ENCODE measurements at regions not wholly inside any gene's neighbourhood (a gene's known extent, or its start where the extent isn't known, plus 50 kb on each side); places are given as distances from the start of the nearest gene placed in this dataset.

GRCh38 chr3:59442046-59442445 is 392.2 kb upstream of the CFAP20DC start:
- DNase-seq = no peak

- no peak for DNase-seq
Measured at GRCh38 chr3:59440285-59441028, 390.6 kb upstream of the CFAP20DC start.

DNA sequence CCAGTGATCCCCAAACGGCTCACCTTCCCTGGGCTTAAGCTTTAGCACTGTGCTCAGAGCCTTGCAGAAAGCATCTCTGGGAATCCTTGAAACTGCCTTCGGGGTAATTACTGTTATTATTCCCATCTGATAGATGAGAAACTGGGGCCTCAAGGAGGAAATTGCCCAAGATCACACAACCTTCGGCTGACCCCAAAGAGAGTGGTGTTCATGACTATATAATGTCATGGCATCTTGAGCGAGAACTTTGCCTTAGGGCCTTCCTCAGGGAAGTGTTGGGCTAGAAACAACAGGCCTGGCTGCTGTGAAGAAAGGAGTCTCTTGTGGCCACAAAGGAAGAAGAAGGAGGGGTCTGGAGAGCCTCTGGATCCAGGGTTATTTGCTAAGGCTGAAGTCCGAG is 388.7 kb upstream of the CFAP20DC start:
- DNase-seq = no peak

DNA sequence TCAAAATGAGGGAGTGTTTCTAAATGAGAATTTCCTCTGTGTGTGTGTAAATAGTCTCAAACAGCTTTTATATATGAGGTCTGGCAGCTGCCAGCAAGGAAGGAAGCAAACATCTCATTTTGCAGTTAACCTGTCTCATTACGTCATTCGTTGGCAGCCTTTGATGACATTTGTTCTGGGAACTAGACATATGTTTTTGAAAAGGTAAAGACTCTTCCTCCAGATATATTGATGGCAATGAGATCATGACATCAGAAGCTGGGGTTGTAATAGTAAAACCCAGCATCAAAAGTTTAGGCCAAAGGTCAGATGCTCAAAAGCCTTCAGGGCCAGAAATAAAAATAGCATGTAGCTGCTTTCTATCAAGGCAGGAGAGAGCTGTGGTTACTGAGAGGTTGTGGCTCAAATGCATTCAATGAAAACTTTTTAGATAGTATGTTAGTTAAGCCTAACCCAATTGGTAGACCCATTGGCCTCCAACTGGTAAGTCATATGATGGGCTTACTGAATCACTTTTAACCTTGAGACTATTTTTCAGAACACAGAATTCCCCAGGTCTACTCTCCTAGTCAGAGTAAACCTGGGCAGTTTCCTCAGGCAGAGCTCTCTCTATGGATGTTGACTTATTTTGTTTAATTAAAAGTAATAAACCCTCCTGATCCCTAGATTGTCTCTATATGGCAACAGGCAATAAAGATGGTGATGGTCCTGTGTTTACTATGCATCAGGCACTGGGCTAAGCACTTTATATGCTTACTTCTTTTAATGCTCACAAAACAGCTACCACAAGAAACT is 386.5 kb upstream of the CFAP20DC start:
- no peak for DNase-seq

DNA sequence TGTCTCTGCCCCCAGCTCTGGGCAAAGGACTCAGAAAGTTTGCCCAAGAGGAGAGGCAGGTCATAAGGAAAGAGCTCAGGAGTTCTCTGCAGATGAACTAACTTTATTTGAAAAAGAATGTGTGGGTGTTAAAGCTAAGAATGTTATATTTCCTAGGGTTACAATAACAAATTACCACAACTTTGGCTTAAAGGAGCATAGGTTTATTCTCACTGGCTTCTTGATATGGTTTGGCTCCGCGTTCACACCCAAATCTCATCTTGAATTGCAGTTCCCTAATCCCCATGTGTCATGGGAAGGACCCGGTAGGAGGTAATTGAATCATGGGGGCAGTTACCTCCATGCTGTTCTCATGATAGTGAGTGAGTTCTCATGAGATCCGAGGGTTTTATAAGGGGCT is 383.7 kb upstream of the CFAP20DC start:
- DNase-seq = no peak

DNA sequence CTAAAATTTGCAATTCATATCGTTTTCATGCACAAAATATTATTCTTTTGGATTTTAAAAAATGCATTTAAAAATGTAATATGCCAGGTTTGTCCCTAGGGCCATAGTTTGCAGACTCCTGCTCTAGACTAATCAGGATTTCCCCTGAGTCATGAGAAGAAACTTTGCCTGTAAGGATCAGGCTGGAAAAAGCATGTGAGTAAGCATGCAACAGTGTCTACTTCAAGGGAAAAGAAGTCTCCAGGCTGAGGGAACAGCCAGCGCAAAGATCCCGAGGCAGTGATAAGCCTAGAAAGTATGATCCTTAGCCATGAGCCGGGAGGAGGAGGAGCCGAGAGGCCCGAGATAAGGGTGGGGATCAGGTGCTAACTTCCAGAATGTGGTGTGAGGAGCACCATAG is 382.8 kb upstream of the CFAP20DC start:
- DNase-seq = no peak

GRCh38 chr3:59430341-59430740 is 380.5 kb upstream of the CFAP20DC start:
- no peak for DNase-seq

DNA sequence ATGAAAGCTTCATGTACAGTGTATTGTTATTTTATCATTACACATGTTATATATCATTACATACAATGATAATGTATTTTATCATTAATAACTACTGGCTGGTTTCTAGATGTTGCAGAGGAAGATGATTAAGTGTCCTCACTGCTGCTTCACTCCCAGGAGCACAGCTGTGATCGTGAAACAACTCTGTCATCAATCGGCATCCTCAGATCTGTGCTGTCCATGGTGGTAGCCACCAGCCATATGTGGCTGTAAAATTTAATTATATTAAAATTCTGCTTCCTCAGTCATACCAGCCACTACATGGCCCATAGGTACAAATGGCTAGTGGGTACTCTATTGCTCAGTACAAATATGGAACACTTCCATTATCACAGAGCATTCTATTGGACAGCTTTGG is 379.4 kb upstream of the CFAP20DC start:
- no peak for DNase-seq

DNA sequence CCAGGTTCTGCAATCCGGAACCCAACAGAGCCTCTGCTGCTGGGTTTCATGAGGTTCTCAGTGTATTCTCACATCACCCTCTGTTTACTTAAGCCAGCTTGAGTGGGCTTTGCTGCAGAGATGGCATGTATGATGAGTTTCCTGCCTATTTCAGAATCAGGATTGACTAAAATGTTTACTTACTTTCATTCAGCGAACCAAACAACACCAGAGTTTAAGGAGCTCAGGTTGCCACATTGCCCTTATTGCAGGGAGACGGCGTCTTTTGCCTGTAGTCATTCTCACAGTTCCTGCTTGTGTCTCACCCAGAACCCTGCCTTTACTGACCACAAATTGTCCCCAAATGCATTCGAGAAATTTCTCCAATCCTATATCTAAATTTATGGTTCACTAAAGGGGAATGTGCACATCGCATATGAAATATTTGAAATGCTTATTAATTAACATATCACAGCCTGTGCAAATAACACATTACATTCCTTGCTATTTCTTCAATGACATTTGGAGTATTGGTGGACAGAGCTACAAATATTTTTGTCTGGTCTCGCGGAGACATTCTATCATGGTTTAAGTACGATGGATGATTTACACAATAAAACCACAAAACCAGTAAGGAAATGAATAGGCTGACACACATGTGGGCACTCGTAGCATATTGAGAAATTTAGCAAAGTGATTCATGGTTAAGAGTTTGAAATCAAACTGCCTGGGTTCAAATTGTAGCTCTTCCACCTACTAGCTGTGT is 377.2 kb upstream of the CFAP20DC start:
- no peak for DNase-seq

DNA sequence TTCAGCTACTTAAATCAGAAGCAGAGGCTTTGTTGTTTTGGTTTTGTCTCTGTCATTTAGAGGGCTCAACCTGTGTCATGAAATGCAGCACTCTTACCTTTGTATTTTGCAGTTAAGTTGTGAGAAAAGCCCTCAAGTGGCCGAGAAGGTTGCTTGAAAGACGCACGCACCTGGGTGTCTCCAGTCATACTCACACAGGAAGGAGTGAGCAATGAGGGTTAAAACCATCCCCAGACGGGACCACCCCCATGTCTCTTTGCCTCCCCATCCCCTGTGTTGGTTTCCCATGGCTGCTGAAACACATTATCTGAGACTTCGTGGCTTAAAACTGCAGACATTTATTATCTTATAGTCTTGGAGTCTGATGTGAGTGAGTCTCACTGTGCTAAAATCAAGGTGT is 376.1 kb upstream of the CFAP20DC start:
- DNase-seq = no peak

DNA sequence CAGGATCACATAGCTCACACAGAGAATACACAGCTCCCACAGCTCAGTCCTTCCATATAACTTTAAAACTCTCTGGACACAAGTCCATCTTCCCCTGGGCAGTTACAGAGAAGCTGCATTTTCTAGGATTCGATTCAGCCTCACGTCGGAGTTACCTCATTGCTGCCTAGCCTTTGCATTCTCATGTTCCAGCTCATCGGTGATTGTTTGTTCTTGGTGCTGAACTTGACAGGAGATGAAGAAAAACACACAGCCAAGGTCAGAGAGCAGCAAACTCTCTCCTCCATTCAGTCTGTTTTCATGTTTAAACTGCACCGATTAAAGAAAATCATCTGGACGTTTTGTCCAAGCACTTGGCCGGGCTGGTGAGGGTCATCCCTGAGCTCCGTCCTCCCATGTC is 375.5 kb upstream of the CFAP20DC start:
- no peak for DNase-seq

GRCh38 chr3:59424268-59425010 is 374.6 kb upstream of the CFAP20DC start:
- no peak for DNase-seq

DNA sequence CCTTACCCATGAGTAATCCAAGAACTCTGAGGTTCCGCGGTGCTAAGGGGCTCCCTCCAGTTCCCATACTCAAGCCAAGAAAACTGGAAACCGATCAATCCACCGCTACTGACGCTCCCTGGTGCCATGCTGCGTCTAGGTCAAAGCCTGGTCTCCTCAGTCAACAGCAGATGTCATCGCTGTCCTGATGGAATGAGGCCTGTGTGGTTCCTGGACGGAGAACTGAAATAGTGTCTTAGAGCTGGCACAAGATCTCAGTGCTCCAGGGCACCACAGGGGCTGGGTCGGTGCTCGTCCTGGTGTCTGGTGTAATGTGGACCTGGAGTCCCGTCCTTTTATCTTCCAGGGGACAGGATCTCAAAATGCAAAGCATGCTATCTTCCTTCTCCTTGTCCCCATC is 373.9 kb upstream of the CFAP20DC start:
- DNase-seq = no peak

DNA sequence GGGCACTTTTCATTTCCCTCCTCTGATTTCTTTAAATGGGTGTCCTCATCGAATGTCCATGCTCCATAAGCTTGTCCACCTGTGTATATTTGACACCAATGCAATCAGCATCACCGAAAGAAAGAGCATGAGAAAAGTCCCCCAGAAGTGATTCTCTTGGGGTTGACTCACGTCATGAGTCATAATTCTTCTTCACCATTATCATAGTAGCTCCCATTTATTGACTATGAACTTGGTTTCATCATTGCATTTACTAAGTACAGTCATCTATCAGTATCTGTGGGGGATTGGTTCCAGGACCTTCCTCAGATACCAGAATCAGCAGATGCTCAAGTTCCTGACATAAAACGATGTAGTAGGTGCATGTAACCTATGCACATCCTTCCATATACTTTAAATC is 372.5 kb upstream of the CFAP20DC start:
- no peak for DNase-seq

- DNase-seq = no peak
Measured at GRCh38 chr3:59418836-59419235, 369.0 kb upstream of the CFAP20DC start.

GRCh38 chr3:59412516-59412915 is 362.7 kb upstream of the CFAP20DC start:
- DNase-seq = no peak

DNA sequence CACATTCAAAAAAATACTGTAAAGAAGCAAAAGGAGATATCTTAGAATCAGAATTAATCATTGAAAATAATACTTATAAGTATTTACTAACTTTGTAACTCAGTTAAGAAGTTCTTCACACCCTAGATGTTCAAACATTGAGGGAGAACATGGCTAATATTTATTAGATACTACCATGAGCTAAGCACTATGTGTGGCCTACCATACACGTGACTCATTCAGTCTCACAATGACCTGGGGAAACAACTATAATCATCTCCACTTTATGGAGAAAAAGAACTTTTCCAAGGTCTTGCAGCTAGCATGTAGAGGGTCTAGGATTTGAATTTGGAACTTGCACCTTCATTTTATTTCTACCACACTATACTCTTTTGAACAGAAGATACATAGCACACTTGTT is 361.9 kb upstream of the CFAP20DC start:
- no peak for DNase-seq

GRCh38 chr3:59411186-59411585 is 361.4 kb upstream of the CFAP20DC start:
- no peak for DNase-seq

- DNase-seq = no peak
Measured at GRCh38 chr3:59408047-59408624, 358.3 kb upstream of the CFAP20DC start.

GRCh38 chr3:59407425-59407824 is 357.6 kb upstream of the CFAP20DC start:
- no peak for DNase-seq

- no peak for DNase-seq
Measured at GRCh38 chr3:59406943-59407342, 357.1 kb upstream of the CFAP20DC start.

GRCh38 chr3:59404851-59405250 is 355.0 kb upstream of the CFAP20DC start:
- no peak for DNase-seq

- no peak for DNase-seq
Measured at GRCh38 chr3:59404064-59404463, 354.2 kb upstream of the CFAP20DC start.

Measured in activated naive CD4-positive, alpha-beta T cell (primary cell).